H9 (cell line): ENCODE measurements at regions not wholly inside any gene's neighbourhood (a gene's known extent, or its start where the extent isn't known, plus 50 kb on each side); places are given as distances from the start of the nearest gene placed in this dataset.

Experiments
- DNase-seq: peaks from one replicate; pipeline ENCODE4 v3.0.0-alpha.2; 2017
- H2AFZ ChIP-seq: one replicate; pipeline ENCODE4 v1.6.1; 2013; ENCODE audit warnings: mild to moderate bottlenecking, low read length, control low read depth, moderate library complexity
- H2AK5ac ChIP-seq: 2 replicates; pipeline ENCODE4 v1.6.1; 2013; ENCODE audit warnings: low read length, control low read depth, mixed read lengths; ENCODE audit not compliant: insufficient read length
- H2BK120ac ChIP-seq: one replicate; pipeline ENCODE4 v1.6.1; 2013; ENCODE audit warnings: low read depth, mild to moderate bottlenecking, low read length, control low read depth, inconsistent platforms; ENCODE audit not compliant: poor library complexity, severe bottlenecking
- H2BK12ac ChIP-seq: 2 replicates; pipeline ENCODE4 v1.6.1; 2013; ENCODE audit warnings: low read length, control low read depth, mixed read lengths, low read depth; ENCODE audit not compliant: insufficient read length
- H2BK15ac ChIP-seq: 2 replicates; pipeline ENCODE4 v1.6.1; 2013; ENCODE audit warnings: low read depth, low read length, control low read depth
- H2BK20ac ChIP-seq: one replicate; pipeline ENCODE4 v1.6.1; 2013; ENCODE audit warnings: low read depth, mild to moderate bottlenecking, low read length, control low read depth, inconsistent platforms; ENCODE audit not compliant: poor library complexity, severe bottlenecking
- H2BK5ac ChIP-seq: 2 replicates; pipeline ENCODE4 v1.6.1; 2013; ENCODE audit warnings: low read length, control low read depth, mixed read lengths; ENCODE audit not compliant: insufficient read length
- H3K14ac ChIP-seq: 2 replicates; pipeline ENCODE4 v1.6.1; 2013; ENCODE audit warnings: low read length, control low read depth; ENCODE audit not compliant: insufficient read depth
- H3K18ac ChIP-seq: 2 replicates; pipeline ENCODE4 v1.6.1; 2013; ENCODE audit warnings: low read depth, mild to moderate bottlenecking, mixed read lengths, low read length, control low read depth; ENCODE audit not compliant: insufficient read length
- H3K23ac ChIP-seq: 2 replicates; pipeline ENCODE4 v1.6.1; 2013; ENCODE audit warnings: low read length, control low read depth, mixed read lengths, low read depth; ENCODE audit not compliant: insufficient read length
- H3K23me2 ChIP-seq: 2 replicates; pipeline ENCODE4 v1.6.1; 2013; ENCODE audit warnings: low read depth, mild to moderate bottlenecking, mixed read lengths, low read length, control low read depth; ENCODE audit not compliant: insufficient read length, poor library complexity, severe bottlenecking
- H3K27ac ChIP-seq: 2 replicates; pipeline ENCODE4 v1.5.1; 2013; ENCODE audit warnings: low read length, control low read depth, mixed read lengths, low read depth; ENCODE audit not compliant: insufficient read length
- H3K27me3 ChIP-seq: 2 replicates; pipeline ENCODE4 v1.6.1; 2013; ENCODE audit warnings: low read length, control low read depth, inconsistent platforms; ENCODE audit not compliant: insufficient read depth
- H3K4ac ChIP-seq: 2 replicates; pipeline ENCODE4 v1.6.1; 2013; ENCODE audit warnings: low read depth, mild to moderate bottlenecking, control low read depth, inconsistent platforms, low read length, moderate library complexity
- H3K4me1 ChIP-seq: 2 replicates; pipeline ENCODE4 v1.6.1; 2013; ENCODE audit warnings: low read length, control low read depth, inconsistent platforms; ENCODE audit not compliant: insufficient read depth
- H3K4me2 ChIP-seq: 2 replicates; pipeline ENCODE4 v1.6.1; 2013; ENCODE audit warnings: low read length, control low read depth, mixed read lengths; ENCODE audit not compliant: insufficient read length, insufficient read depth
- H3K56ac ChIP-seq: 2 replicates; pipeline ENCODE4 v1.6.1; 2013; ENCODE audit warnings: low read depth, mild to moderate bottlenecking, mixed read lengths, low read length, control low read depth; ENCODE audit not compliant: insufficient read length
- H3K79me1 ChIP-seq: 2 replicates; pipeline ENCODE4 v1.6.1; 2013; ENCODE audit warnings: low read depth, mild to moderate bottlenecking, moderate library complexity, low read length, control low read depth, inconsistent platforms; ENCODE audit not compliant: insufficient read depth, poor library complexity, severe bottlenecking
- H3K79me2 ChIP-seq: 2 replicates; pipeline ENCODE4 v1.6.1; 2013; ENCODE audit warnings: low read length, control low read depth, inconsistent platforms; ENCODE audit not compliant: insufficient read depth
- H3K9ac ChIP-seq: 2 replicates; pipeline ENCODE4 v1.6.1; 2013; ENCODE audit warnings: low read length, control low read depth, mixed read lengths; ENCODE audit not compliant: insufficient read length; ENCODE audit errors: extremely low read depth
- H3K9me3 ChIP-seq: one replicate; pipeline ENCODE4 v1.6.1; 2013; ENCODE audit warnings: low read depth, low read length, inconsistent platforms; ENCODE audit not compliant: control insufficient read depth
- H3T11ph ChIP-seq: one replicate; pipeline ENCODE4 v1.6.1; 2013; ENCODE audit warnings: mild to moderate bottlenecking, low read length, control low read depth, inconsistent platforms
- H4K20me1 ChIP-seq: one replicate; pipeline ENCODE4 v1.6.1; 2013; ENCODE audit not compliant: control insufficient read depth, insufficient read length, insufficient read depth
- H4K5ac ChIP-seq: 2 replicates; pipeline ENCODE4 v1.6.1; 2013; ENCODE audit warnings: low read depth, mild to moderate bottlenecking, mixed read lengths, low read length, control low read depth; ENCODE audit not compliant: insufficient read length
- H4K8ac ChIP-seq: replicated peaks from 2 replicates; pipeline ENCODE4 v1.6.1; 2013; ENCODE audit warnings: low read length, control low read depth, mixed read lengths, low read depth; ENCODE audit not compliant: insufficient read length
- H4K91ac ChIP-seq: 2 replicates; pipeline ENCODE4 v1.6.1; 2013; ENCODE audit warnings: low read depth, mild to moderate bottlenecking, moderate library complexity, mixed read lengths, low read length, control low read depth; ENCODE audit not compliant: insufficient read length
- H3K27ac Mint-ChIP-seq, 3 experiments: 2 replicates in 2 of 3; 3 replicates in 1 of 3; pipeline ENCODE4 v1.8.0; 2020 to 2021; ENCODE audit warnings: mixed read lengths in 3 of 3, mild to moderate bottlenecking in 1 of 3, moderate library complexity in 1 of 3
- H3K27me3 Mint-ChIP-seq: 2 replicates; pipeline ENCODE4 v1.8.0; 2021; ENCODE audit warnings: low read depth, mild to moderate bottlenecking, moderate library complexity, mixed read lengths
- H3K36me3 Mint-ChIP-seq, 3 experiments: 2 replicates in 2 of 3; 3 replicates in 1 of 3; pipeline ENCODE4 v1.8.0; 2020 to 2021; ENCODE audit warnings: low read depth in 3 of 3, mixed read lengths in 3 of 3; ENCODE audit not compliant: insufficient read depth in 1 of 3
- H3K4me1 Mint-ChIP-seq, 2 experiments: 2 replicates each; pipeline ENCODE4 v1.8.0; 2020; ENCODE audit warnings: mixed read lengths in 2 of 2
- H3K4me3 Mint-ChIP-seq, 2 experiments: 2 replicates in 1 of 2; 3 replicates in 1 of 2; pipeline ENCODE4 v1.8.0; 2020 to 2021; ENCODE audit warnings: mild to moderate bottlenecking in 2 of 2, mixed read lengths in 2 of 2, moderate library complexity in 1 of 2
- H3K9me3 Mint-ChIP-seq, 2 experiments: 2 replicates in 1 of 2; 3 replicates in 1 of 2; pipeline ENCODE4 v1.8.0; 2020; ENCODE audit warnings: mild to moderate bottlenecking in 2 of 2, mixed read lengths in 2 of 2, moderate library complexity in 1 of 2
- CTCF ChIP-seq: fragments of 200-600 bp; sonication (generic); conservative IDR thresholded peaks from 3 replicates; pipeline ENCODE4 v1.8.0; 2021; ENCODE audit warnings: antibody characterized with exemption, mild to moderate bottlenecking
- WGBS: extraction: QIAGEN DNeasy Blood & Tissue Kit; methylation state at CpG from one replicate; pipeline ENCODE4 v1.1.7; 2013; ENCODE audit warnings: missing lambda C conversion rate, low lambda C conversion rate, mixed read lengths; ENCODE audit not compliant: insufficient read length; ENCODE audit errors: extremely low coverage; 5-methylcytosine and 5-hydroxymethylcytosine counted together

DNA sequence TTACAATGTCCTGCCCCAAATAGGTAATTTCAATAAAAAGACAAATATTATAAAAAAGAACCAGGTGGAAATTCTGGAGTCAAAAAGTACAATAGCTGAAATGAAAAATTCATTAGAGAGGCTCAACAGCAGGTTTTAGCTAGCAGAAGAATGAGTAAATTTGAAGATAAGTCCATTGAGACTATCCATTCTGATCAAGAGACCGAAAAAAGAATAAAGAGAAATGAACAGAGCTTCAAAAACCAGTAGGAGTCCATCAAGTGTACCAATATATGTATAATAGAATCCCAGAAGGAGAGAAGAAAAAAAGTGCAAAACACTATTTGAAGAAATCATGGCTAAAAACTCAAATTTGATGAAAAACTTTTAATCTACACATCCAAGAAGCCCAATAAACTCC is 60.5 kb upstream of the POMGNT2 start:
- no peak overlapping the region for H4K8ac ChIP-seq
- no peak overlapping the region for H3K27ac ChIP-seq

More for the DNA sequence above, 60.5 kb upstream of the POMGNT2 start:
- Histone ChIP-seq H4K91ac (no peak overlapping the region), H3K27me3 (no peaks in the 10 kb centered on the region), H2BK5ac (no peak overlapping the region), H3K4me1 (peaks cover 4% of the 10 kb centered on the region; the same call in 1 of the 2 replicates), H3K14ac (no peak overlapping the region), H3K9me3 (no peaks in the 10 kb centered on the region), H2BK120ac (no peak overlapping the region), H3T11ph (no peak overlapping the region), H3K23ac (no peak overlapping the region), H2AK5ac (no peak overlapping the region), H2AFZ (no peak overlapping the region), H3K4ac (no peak overlapping the region), H3K18ac (no peak overlapping the region), H2BK20ac (no peak overlapping the region), H2BK15ac (no peak overlapping the region), H3K56ac (no peak overlapping the region), H4K5ac (no peak overlapping the region), H3K9ac (no peak overlapping the region), H3K79me2 (no peaks in the 10 kb centered on the region), H2BK12ac (no peak overlapping the region), H3K79me1 (no peaks in the 10 kb centered on the region), H3K23me2 (no peaks in the 10 kb centered on the region), H4K20me1 (no peaks in the 10 kb centered on the region), H3K4me2 (no peak overlapping the region)
- Mint-ChIP-seq H3K9me3 (peaks cover 8 to 12% of the 10 kb centered on the region in 2 experiments), H3K4me3 (no peak overlapping the region), H3K4me1 (peaks cover 10 to 11% of the 10 kb centered on the region in 2 experiments), H3K27me3 (no peaks in the 10 kb centered on the region; the same call in 1 of the 2 replicates), H3K36me3 (peaks cover 0 to 10% (median 0%) of the 10 kb centered on the region in 3 experiments; a peak in 3 of 7 replicates), H3K27ac (no peak overlapping the region)
- WGBS: no CpG with 5 or more reads among the region's 1 CpG
- no peak for TF ChIP-seq CTCF
- DNase-seq: no peak
